ENCODE measurements at regions not wholly inside any gene's neighbourhood (a gene's known extent, or its start where the extent isn't known, plus 50 kb on each side); places are given as distances from the start of the nearest gene placed in this dataset.

DNA sequence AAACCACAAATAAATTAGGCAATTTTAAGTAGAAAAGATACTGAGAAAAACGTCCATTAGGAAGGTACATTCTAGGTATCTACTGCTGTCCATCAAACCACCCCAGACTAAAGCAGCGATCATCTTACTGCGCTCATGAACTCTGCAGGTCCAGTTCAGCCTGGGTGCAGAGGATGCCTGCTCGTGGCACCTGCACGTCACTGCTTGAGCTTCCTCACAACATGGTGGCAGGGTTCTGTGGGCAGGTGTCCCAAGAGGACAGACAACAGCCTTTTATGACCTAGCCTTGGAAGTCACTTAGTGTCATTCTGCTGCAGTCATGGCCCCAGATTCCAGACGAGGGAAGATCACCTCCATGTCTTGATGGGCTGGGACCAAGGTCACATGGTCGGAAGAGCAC, 93.4 kb downstream of the MICALL2 start:
- TF ChIP-seq POLR2A (IDR thresholded peaks at IDR 0.05) (no peak), EP300 (IDR thresholded peaks at IDR 0.05) (no peak)
- TF ChIP-seq, protein P1, sequence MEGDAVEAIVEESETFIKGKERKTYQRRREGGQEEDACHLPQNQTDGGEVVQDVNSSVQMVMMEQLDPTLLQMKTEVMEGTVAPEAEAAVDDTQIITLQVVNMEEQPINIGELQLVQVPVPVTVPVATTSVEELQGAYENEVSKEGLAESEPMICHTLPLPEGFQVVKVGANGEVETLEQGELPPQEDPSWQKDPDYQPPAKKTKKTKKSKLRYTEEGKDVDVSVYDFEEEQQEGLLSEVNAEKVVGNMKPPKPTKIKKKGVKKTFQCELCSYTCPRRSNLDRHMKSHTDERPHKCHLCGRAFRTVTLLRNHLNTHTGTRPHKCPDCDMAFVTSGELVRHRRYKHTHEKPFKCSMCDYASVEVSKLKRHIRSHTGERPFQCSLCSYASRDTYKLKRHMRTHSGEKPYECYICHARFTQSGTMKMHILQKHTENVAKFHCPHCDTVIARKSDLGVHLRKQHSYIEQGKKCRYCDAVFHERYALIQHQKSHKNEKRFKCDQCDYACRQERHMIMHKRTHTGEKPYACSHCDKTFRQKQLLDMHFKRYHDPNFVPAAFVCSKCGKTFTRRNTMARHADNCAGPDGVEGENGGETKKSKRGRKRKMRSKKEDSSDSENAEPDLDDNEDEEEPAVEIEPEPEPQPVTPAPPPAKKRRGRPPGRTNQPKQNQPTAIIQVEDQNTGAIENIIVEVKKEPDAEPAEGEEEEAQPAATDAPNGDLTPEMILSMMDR (IDR thresholded peaks at IDR 0.05), result no peak
